ENCODE measurements at regions not wholly inside any gene's neighbourhood (a gene's known extent, or its start where the extent isn't known, plus 50 kb on each side); places are given as distances from the start of the nearest gene placed in this dataset.

DNA sequence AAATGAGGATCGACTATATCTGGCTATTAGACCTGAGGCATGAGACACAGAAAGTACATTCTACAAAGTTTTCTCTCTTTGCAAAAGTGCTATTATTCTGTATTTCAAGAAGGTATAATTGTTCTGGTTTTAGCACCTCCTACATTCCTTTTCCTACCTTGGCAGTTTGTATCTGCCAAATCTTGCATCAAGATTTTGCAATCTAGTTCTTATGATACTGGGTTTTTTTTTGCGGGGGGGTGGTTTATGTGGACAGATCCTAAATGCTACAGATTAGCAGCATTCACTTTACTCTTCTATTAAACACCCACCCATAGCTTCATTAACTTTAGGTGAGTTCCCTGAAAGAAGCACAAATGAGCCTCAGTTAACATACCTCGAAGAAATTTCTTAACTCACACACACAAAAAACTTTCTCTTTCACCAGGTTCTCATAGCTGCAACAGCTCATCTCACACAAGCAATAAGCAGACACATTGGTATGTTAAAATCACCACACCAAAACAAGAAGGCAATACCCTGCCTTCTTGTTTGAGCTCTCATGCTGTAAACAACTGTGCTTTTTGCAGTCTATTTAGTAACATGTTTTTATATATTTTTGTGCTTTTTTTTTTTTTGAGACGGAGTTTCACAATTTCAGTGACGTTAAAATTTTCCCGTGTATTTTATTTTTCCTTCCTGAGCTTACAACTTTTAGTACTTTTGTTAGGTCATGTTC is 73.0 kb upstream of the VGLL4 start:
- Histone ChIP-seq H2BK120ac (ENCODE audit: low read depth, low read length) (no peak overlapping the region), H3K4me2 (ENCODE audit: low read length, poor library complexity, severe bottlenecking) (no peak overlapping the region), H3K27me3 (ENCODE audit: control insufficient read depth in 1 of 2, insufficient read depth in 1 of 2, low read length in 2 of 2) (no peaks in the 10 kb centered on the region), H3K4ac (ENCODE audit: low read depth in 1 of 2, low read length in 2 of 2) (no peak overlapping the region), H2AK5ac (ENCODE audit: low read length, severe bottlenecking) (no peak overlapping the region), H3K9me3 (ENCODE audit: control insufficient read depth, low read length) (no peaks in the 10 kb centered on the region), H3K18ac (ENCODE audit: low read depth in 1 of 2, low read length in 2 of 2) (peak overlapping the region in 1 of 2 experiments; percentile 11), H3K9ac (ENCODE audit: low read length) (peak overlapping the region; percentile 91), H4K91ac (ENCODE audit: low read length) (no peak overlapping the region), H2BK12ac (ENCODE audit: low read length in 2 of 2) (no peak overlapping the region), H4K8ac (ENCODE audit: low read length) (no peak overlapping the region), H3K27ac (ENCODE audit: low read length, poor library complexity, severe bottlenecking) (no peak overlapping the region), H3K79me1 (replicated peaks; ENCODE audit: low read length, poor library complexity, severe bottlenecking) (peaks cover 21% of the 10 kb centered on the region), H3K23ac (ENCODE audit: low read length in 2 of 2) (no peak overlapping the region), H3K36me3 (ENCODE audit: control insufficient read depth in 1 of 2, insufficient read depth in 2 of 2, low read depth in 1 of 2, low read length in 2 of 2) (no peaks in the 10 kb centered on the region), H3K4me1 (ENCODE audit: control insufficient read depth, insufficient read depth, low read depth, low read length) (peaks cover 9% of the 10 kb centered on the region), H2BK5ac (ENCODE audit: low read depth, low read length, poor library complexity, severe bottlenecking) (no peak overlapping the region), H2AFZ (ENCODE audit: low read depth, low read length) (no peak overlapping the region), H3K14ac (ENCODE audit: low read length in 2 of 2) (no peak overlapping the region), H2BK15ac (ENCODE audit: low read depth, poor library complexity, severe bottlenecking) (no peak overlapping the region), H3K4me3 (ENCODE audit: insufficient read depth in 1 of 2, low read depth in 1 of 2, low read length in 2 of 2) (peak overlapping the region in 1 of 2 experiments; percentile 86)
- 86% methylated on average over 5 of the region's 6 CpGs for WGBS
- DNase-seq = peak; percentile 41

DNA sequence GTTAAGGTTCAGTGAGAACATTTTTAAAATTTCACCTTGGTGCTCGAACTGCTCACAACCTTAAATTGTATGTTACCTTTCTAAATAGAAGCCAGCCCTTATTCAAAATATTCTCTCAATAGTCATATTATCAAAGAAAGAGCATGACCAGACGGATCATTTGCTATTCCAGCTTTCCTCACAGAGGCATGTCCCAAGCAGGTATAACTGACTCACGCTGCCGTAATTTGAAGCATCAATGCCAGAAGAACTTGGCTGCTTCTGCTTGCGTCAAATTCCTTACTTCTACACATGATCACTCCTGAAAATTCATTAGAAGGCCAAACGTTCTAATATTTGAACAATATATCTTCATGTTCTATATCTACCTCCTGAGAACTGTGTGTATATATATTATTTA is 69.5 kb upstream of the VGLL4 start:
- Histone ChIP-seq H2BK15ac (ENCODE audit: low read depth, poor library complexity, severe bottlenecking) (no peak overlapping the region), H3K4me2 (ENCODE audit: low read length, poor library complexity, severe bottlenecking) (no peak overlapping the region), H3K4me1 (ENCODE audit: control insufficient read depth, insufficient read depth, low read depth, low read length) (peaks cover 5% of the 10 kb centered on the region), H2BK5ac (ENCODE audit: low read depth, low read length, poor library complexity, severe bottlenecking) (no peak overlapping the region), H3K9me3 (ENCODE audit: control insufficient read depth, low read length) (peaks cover 9% of the 10 kb centered on the region), H3K4ac (ENCODE audit: low read depth in 1 of 2, low read length in 2 of 2) (no peak overlapping the region), H3K79me1 (replicated peaks; ENCODE audit: low read length, poor library complexity, severe bottlenecking) (peaks cover 34% of the 10 kb centered on the region), H3K9ac (ENCODE audit: low read length) (no peak overlapping the region), H3K4me3 (ENCODE audit: insufficient read depth in 1 of 2, low read depth in 1 of 2, low read length in 2 of 2) (no peak overlapping the region), H4K91ac (ENCODE audit: low read length) (no peak overlapping the region), H3K27ac (ENCODE audit: low read length, poor library complexity, severe bottlenecking) (no peak overlapping the region), H2AK5ac (ENCODE audit: low read length, severe bottlenecking) (no peak overlapping the region), H2BK120ac (ENCODE audit: low read depth, low read length) (no peak overlapping the region), H3K27me3 (ENCODE audit: control insufficient read depth in 1 of 2, insufficient read depth in 1 of 2, low read length in 2 of 2) (no peaks in the 10 kb centered on the region), H3K14ac (ENCODE audit: low read length in 2 of 2) (no peak overlapping the region), H2AFZ (ENCODE audit: low read depth, low read length) (no peak overlapping the region), H2BK12ac (ENCODE audit: low read length in 2 of 2) (no peak overlapping the region), H3K36me3 (ENCODE audit: control insufficient read depth in 1 of 2, insufficient read depth in 2 of 2, low read depth in 1 of 2, low read length in 2 of 2) (no peaks in the 10 kb centered on the region), H3K18ac (ENCODE audit: low read depth in 1 of 2, low read length in 2 of 2) (no peak overlapping the region), H3K23ac (ENCODE audit: low read length in 2 of 2) (no peak overlapping the region), H4K8ac (ENCODE audit: low read length) (no peak overlapping the region)
- no peak for DNase-seq
- WGBS = 96% methylated on average over 4 of the region's 6 CpGs

DNA sequence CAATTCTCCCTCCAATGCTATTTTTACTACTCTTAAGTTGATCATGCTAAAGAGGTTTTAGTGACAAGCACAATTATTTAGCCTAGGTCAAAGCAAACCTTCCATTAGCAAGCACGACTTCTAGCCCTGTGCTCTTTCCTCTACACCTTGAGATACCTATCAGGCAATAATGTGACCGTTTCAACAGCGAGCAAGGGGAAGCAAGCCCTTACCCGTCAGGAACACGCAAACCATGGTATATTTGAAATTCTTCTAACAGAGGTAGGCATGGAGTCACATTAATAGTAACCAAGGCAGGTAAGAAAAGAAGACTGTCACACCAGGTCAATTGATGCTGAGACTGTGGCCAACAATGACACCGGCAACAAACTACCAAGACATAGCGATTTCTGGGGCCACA is 68.9 kb upstream of the VGLL4 start:
- no peak overlapping the region for H2BK120ac ChIP-seq (ENCODE audit: low read depth, low read length)
- no peak overlapping the region for H4K91ac ChIP-seq (ENCODE audit: low read length)
- no peak overlapping the region for H3K9ac ChIP-seq (ENCODE audit: low read length)
- H3K4ac ChIP-seq (ENCODE audit: low read depth in 1 of 2, low read length in 2 of 2) = no peak overlapping the region
- H2BK5ac ChIP-seq (ENCODE audit: low read depth, low read length, poor library complexity, severe bottlenecking) = no peak overlapping the region
- no peak overlapping the region for H4K8ac ChIP-seq (ENCODE audit: low read length)
- no peaks in the 10 kb centered on the region for H3K36me3 ChIP-seq (ENCODE audit: control insufficient read depth in 1 of 2, insufficient read depth in 2 of 2, low read depth in 1 of 2, low read length in 2 of 2)
- no peak overlapping the region for H3K4me3 ChIP-seq (ENCODE audit: insufficient read depth in 1 of 2, low read depth in 1 of 2, low read length in 2 of 2)
- peaks cover 35% of the 10 kb centered on the region for H3K79me1 ChIP-seq (replicated peaks; ENCODE audit: low read length, poor library complexity, severe bottlenecking)
- H3K27me3 ChIP-seq (ENCODE audit: control insufficient read depth in 1 of 2, insufficient read depth in 1 of 2, low read length in 2 of 2) = no peaks in the 10 kb centered on the region
- no peak overlapping the region for H3K18ac ChIP-seq (ENCODE audit: low read depth in 1 of 2, low read length in 2 of 2)
- no peak for DNase-seq
- no peak overlapping the region for H2AK5ac ChIP-seq (ENCODE audit: low read length, severe bottlenecking)
- WGBS = 87% methylated on average over 7 of the region's 7 CpGs
- H3K4me2 ChIP-seq (ENCODE audit: low read length, poor library complexity, severe bottlenecking) = no peak overlapping the region
- H3K27ac ChIP-seq (ENCODE audit: low read length, poor library complexity, severe bottlenecking) = no peak overlapping the region
- H3K23ac ChIP-seq (ENCODE audit: low read length in 2 of 2) = no peak overlapping the region
- no peak overlapping the region for H2BK12ac ChIP-seq (ENCODE audit: low read length in 2 of 2)
- peaks cover 5% of the 10 kb centered on the region for H3K4me1 ChIP-seq (ENCODE audit: control insufficient read depth, insufficient read depth, low read depth, low read length)
- no peak overlapping the region for H2AFZ ChIP-seq (ENCODE audit: low read depth, low read length)
- no peak overlapping the region for H2BK15ac ChIP-seq (ENCODE audit: low read depth, poor library complexity, severe bottlenecking)
- peaks cover 9% of the 10 kb centered on the region for H3K9me3 ChIP-seq (ENCODE audit: control insufficient read depth, low read length)
- no peak overlapping the region for H3K14ac ChIP-seq (ENCODE audit: low read length in 2 of 2)

DNA sequence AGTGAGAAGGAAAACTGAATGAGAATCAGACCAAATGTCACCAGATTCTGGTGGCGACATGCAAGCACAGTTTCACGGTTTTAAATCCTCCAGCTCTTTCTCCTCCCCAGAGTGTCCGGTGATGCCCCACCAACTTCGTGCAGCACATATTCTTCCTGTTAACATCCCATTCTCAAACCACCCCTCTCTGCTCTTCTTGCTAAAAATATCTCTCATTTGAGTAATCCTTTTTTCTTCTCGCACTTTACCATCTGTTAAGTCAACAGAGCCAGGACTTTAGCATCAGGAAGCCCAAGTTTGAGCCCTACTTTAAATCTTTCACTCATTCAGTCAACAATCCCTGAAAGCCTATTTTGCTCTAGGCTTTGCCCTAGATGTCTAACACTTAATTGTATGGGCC is 68.2 kb upstream of the VGLL4 start:
- H2BK5ac ChIP-seq (ENCODE audit: low read depth, low read length, poor library complexity, severe bottlenecking) = no peak overlapping the region

More for the DNA sequence above, 68.2 kb upstream of the VGLL4 start:
- H3K18ac ChIP-seq (ENCODE audit: low read depth in 1 of 2, low read length in 2 of 2) = no peak overlapping the region
- no peaks in the 10 kb centered on the region for H3K27me3 ChIP-seq (ENCODE audit: control insufficient read depth in 1 of 2, insufficient read depth in 1 of 2, low read length in 2 of 2)
- H3K23ac ChIP-seq (ENCODE audit: low read length in 2 of 2) = no peak overlapping the region
- H3K4me1 ChIP-seq (ENCODE audit: control insufficient read depth, insufficient read depth, low read depth, low read length) = peaks cover 5% of the 10 kb centered on the region
- no peak overlapping the region for H2BK12ac ChIP-seq (ENCODE audit: low read length in 2 of 2)
- peak overlapping the region; percentile 47 for H4K8ac ChIP-seq (ENCODE audit: low read length)
- 94% methylated on average over 5 of the region's 5 CpGs for WGBS
- no peak overlapping the region for H3K4me3 ChIP-seq (ENCODE audit: insufficient read depth in 1 of 2, low read depth in 1 of 2, low read length in 2 of 2)
- no peak overlapping the region for H2BK15ac ChIP-seq (ENCODE audit: low read depth, poor library complexity, severe bottlenecking)
- H3K4ac ChIP-seq (ENCODE audit: low read depth in 1 of 2, low read length in 2 of 2) = no peak overlapping the region
- H3K36me3 ChIP-seq (ENCODE audit: control insufficient read depth in 1 of 2, insufficient read depth in 2 of 2, low read depth in 1 of 2, low read length in 2 of 2) = no peaks in the 10 kb centered on the region
- H3K9ac ChIP-seq (ENCODE audit: low read length) = no peak overlapping the region
- peaks cover 9% of the 10 kb centered on the region for H3K9me3 ChIP-seq (ENCODE audit: control insufficient read depth, low read length)
- H3K14ac ChIP-seq (ENCODE audit: low read length in 2 of 2) = no peak overlapping the region
- no peak overlapping the region for H3K27ac ChIP-seq (ENCODE audit: low read length, poor library complexity, severe bottlenecking)
- no peak overlapping the region for H2AFZ ChIP-seq (ENCODE audit: low read depth, low read length)
- H3K4me2 ChIP-seq (ENCODE audit: low read length, poor library complexity, severe bottlenecking) = no peak overlapping the region
- H2AK5ac ChIP-seq (ENCODE audit: low read length, severe bottlenecking) = no peak overlapping the region
- peaks cover 40% of the 10 kb centered on the region for H3K79me1 ChIP-seq (replicated peaks; ENCODE audit: low read length, poor library complexity, severe bottlenecking)
- H2BK120ac ChIP-seq (ENCODE audit: low read depth, low read length) = no peak overlapping the region
- no peak overlapping the region for H4K91ac ChIP-seq (ENCODE audit: low read length)
- DNase-seq = no peak
